ENCODE measurements at regions not wholly inside any gene's neighbourhood (a gene's known extent, or its start where the extent isn't known, plus 50 kb on each side); places are given as distances from the start of the nearest gene placed in this dataset.

GRCh38 chr4:29560452-29560851 lies 1159.7 kb upstream of the PCDH7 start:
- H3K9ac ChIP-seq (replicated peaks in 1 of 4; ENCODE audit: extremely low read depth in 1 of 4, low read depth in 3 of 4, low read length in 3 of 4), result no peak overlapping the region
- no peak overlapping the region for H3K4me2 ChIP-seq (ENCODE audit: insufficient read depth in 1 of 2, low read depth in 2 of 2, low read length in 2 of 2)
- H3K23me2 ChIP-seq (ENCODE audit: low read depth, low read length), result no peaks in the 10 kb centered on the region
- H2BK12ac ChIP-seq (ENCODE audit: low read depth, low read length), result no peak overlapping the region
- no peaks in the 10 kb centered on the region for H3K36me3 ChIP-seq (ENCODE audit: control insufficient read depth in 2 of 4, insufficient read depth in 4 of 4, low read length in 3 of 4)
- H2BK15ac ChIP-seq (ENCODE audit: low read length), result no peak overlapping the region
- H3K56ac ChIP-seq (replicated peaks; ENCODE audit: insufficient read length, low read depth, low read length), result no peak overlapping the region
- H3K79me2 ChIP-seq (ENCODE audit: control insufficient read depth in 1 of 2, insufficient read depth in 2 of 2, low read length in 2 of 2), result no peaks in the 10 kb centered on the region
- H4K20me1 ChIP-seq (replicated peaks in 1 of 2; ENCODE audit: control insufficient read depth in 1 of 2, insufficient read depth in 2 of 2, low read length in 2 of 2), result no peaks in the 10 kb centered on the region
- H2BK20ac ChIP-seq (ENCODE audit: low read length), result no peak overlapping the region
- no peak overlapping the region for H2BK120ac ChIP-seq (replicated peaks; ENCODE audit: low read depth, low read length)
- no peak overlapping the region for H3K23ac ChIP-seq (ENCODE audit: insufficient read length)
- H3K27ac ChIP-seq (ENCODE audit: low read depth, low read length), result no peak overlapping the region
- H3K4me1 ChIP-seq (replicated peaks in 1 of 4; ENCODE audit: control insufficient read depth in 3 of 4, insufficient read depth in 4 of 4, low read length in 3 of 4), result no peaks in the 10 kb centered on the region
- H4K5ac ChIP-seq (ENCODE audit: insufficient read length, low read depth, low read length), result no peak overlapping the region
- no peak overlapping the region for H2BK5ac ChIP-seq (ENCODE audit: low read depth, low read length)
- no peak overlapping the region for H2AK5ac ChIP-seq (ENCODE audit: low read depth, low read length)
- no peak overlapping the region for H3K4ac ChIP-seq (replicated peaks; ENCODE audit: insufficient read length, low read depth, low read length)
- no peak overlapping the region for H4K91ac ChIP-seq (replicated peaks; ENCODE audit: insufficient read length, low read length)
- DNase-seq (ENCODE audit: low read depth in 1 of 2, low spot score in 2 of 2) (no peak), FAIRE-seq (no peak)
- H3K18ac ChIP-seq (ENCODE audit: extremely low read depth, low read length), result no peak overlapping the region
- 94% methylated on average over 1 of the region's 1 CpG; no CpG with 5 or more reads in 1 of the 2 experiments for WGBS, 2 experiments (ENCODE audit: extremely low coverage in 1 of 2, insufficient coverage in 1 of 2, insufficient read length in 1 of 2, insufficient replicate concordance in 2 of 2, low coverage in 1 of 2, low lambda C conversion rate in 2 of 2, missing lambda C conversion rate in 1 of 2)
- ChIA-PET CTCF (ENCODE audit: partially characterized antibody) (no interaction called here), POLR2A (ENCODE audit: partially characterized antibody) (no interaction called here)
- TF ChIP-seq KDM4A (IDR thresholded peaks at IDR 0.05; ENCODE audit: low read depth, low read length, severe bottlenecking) (no peak), SIRT6 (IDR thresholded peaks at IDR 0.05; ENCODE audit: low read length) (no peak), MAX (IDR thresholded peaks at IDR 0.05) (no peak), GABPA (IDR thresholded peaks at IDR 0.05; ENCODE audit: borderline replicate concordance, insufficient read depth, low read length) (no peak), EP300 (IDR thresholded peaks at IDR 0.05; ENCODE audit: borderline replicate concordance in 1 of 2, low read depth in 2 of 2, low read length in 2 of 2) (no peak), BACH1 (IDR thresholded peaks at IDR 0.05; ENCODE audit: low read length) (no peak), SIN3A (conservative IDR thresholded peaks at IDR 0.05 in 1 of 2, IDR thresholded peaks at IDR 0.05 in 1 of 2; ENCODE audit: low read depth in 1 of 2, low read length in 2 of 2) (no peak), PHF8 (conservative IDR thresholded peaks at IDR 0.05; ENCODE audit: low read depth, low read length) (no peak), FOSL1 (IDR thresholded peaks at IDR 0.05; ENCODE audit: insufficient read depth, low read depth, low read length) (no peak)
- H2AFZ ChIP-seq (ENCODE audit: low read length), result no peak overlapping the region
- H3K9me3 ChIP-seq (ENCODE audit: insufficient read depth in 2 of 2, low read depth in 1 of 2, low read length in 1 of 2), result no peaks in the 10 kb centered on the region
- no peak overlapping the region for H3K14ac ChIP-seq (ENCODE audit: insufficient read length)
- H4K8ac ChIP-seq (ENCODE audit: extremely low read depth, insufficient read depth, low read length), result no peak overlapping the region
- H3K79me1 ChIP-seq (ENCODE audit: low read depth, low read length), result no peaks in the 10 kb centered on the region
- H3K27me3 ChIP-seq (replicated peaks in 1 of 4; ENCODE audit: control insufficient read depth in 3 of 4, extremely low read depth in 1 of 4, insufficient read depth in 3 of 4, low read length in 3 of 4), result no peaks in the 10 kb centered on the region
- no peak overlapping the region for H3K4me3 ChIP-seq (ENCODE audit: extremely low read depth in 1 of 4, insufficient read depth in 2 of 4, low read depth in 3 of 4, low read length in 4 of 4)
